T-helper 2 cell treated with Interferon-gamma antibody and Interleukin-4, amounts not matched to agents 5 μg/mL and 100 μg/mL, for 36 hours (primary cell): ENCODE measurements at regions not wholly inside any gene's neighbourhood (a gene's known extent, or its start where the extent isn't known, plus 50 kb on each side); places are given as distances from the start of the nearest gene placed in this dataset.

ENCODE experiments used
- DNase-seq: peaks from one replicate; pipeline ENCODE4 v3.0.0; 2021; ENCODE audit warnings: low spot score
- H3K27ac Mint-ChIP-seq: one replicate; pipeline ENCODE4 v1.8.0; 2021; ENCODE audit warnings: mild to moderate bottlenecking, mixed read lengths
- H3K27me3 Mint-ChIP-seq: one replicate; pipeline ENCODE4 v1.8.0; 2021; ENCODE audit warnings: low read depth, mixed read lengths
- H3K36me3 Mint-ChIP-seq: one replicate; pipeline ENCODE4 v1.8.0; 2021; ENCODE audit warnings: low read depth, mixed read lengths
- H3K4me1 Mint-ChIP-seq: one replicate; pipeline ENCODE4 v1.8.0; 2021; ENCODE audit warnings: low read depth, mixed read lengths
- H3K4me3 Mint-ChIP-seq: one replicate; pipeline ENCODE4 v1.8.0; 2022; ENCODE audit warnings: mild to moderate bottlenecking, moderate library complexity, mixed read lengths
- H3K9me3 Mint-ChIP-seq: one replicate; pipeline ENCODE4 v1.8.0; 2021; ENCODE audit warnings: mixed read lengths

GRCh38 chr13:34862716-34863115, 79.4 kb upstream of the NBEA start:
- Mint-ChIP-seq H3K36me3 (no peaks in the 10 kb centered on the region), H3K4me3 (no peak overlapping the region)

GRCh38 chr13:34863360-34864135, 78.5 kb upstream of the NBEA start:
- Mint-ChIP-seq H3K4me3 (no peak overlapping the region), H3K9me3 (no peaks in the 10 kb centered on the region), H3K27me3 (no peaks in the 10 kb centered on the region), H3K4me1 (no peaks in the 10 kb centered on the region), H3K27ac (no peak overlapping the region), H3K36me3 (no peaks in the 10 kb centered on the region)
- no peak for DNase-seq

More at GRCh38 chr13:34862716-34863115, 79.4 kb upstream of the NBEA start:
- no peak for DNase-seq
- Mint-ChIP-seq H3K27me3 (no peaks in the 10 kb centered on the region), H3K9me3 (no peaks in the 10 kb centered on the region), H3K27ac (no peak overlapping the region), H3K4me1 (no peaks in the 10 kb centered on the region)

DNA sequence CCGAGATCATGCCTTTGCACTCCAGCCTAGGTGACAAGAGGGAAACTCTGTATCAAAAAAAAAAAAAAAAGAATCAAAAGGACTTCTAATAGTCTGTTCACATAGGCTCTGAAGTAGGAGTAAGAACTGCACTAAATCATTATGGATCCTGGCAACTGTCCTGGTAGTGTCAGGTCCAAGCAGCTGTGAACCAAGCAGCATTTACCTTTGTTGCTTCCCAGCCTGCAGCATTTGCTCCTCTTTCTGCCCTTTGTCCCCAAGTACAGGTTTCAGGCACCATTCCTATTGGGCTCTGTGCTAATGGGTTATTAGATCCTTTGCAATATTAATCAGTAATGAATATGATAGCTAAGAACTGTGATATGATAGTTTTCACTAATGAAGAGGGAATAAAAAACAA, 77.4 kb upstream of the NBEA start:
- H3K4me3 Mint-ChIP-seq: no peak overlapping the region
- H3K27ac Mint-ChIP-seq: no peak overlapping the region
- no peaks in the 10 kb centered on the region for H3K36me3 Mint-ChIP-seq
- H3K9me3 Mint-ChIP-seq: no peaks in the 10 kb centered on the region
- no peak for DNase-seq
- H3K27me3 Mint-ChIP-seq: no peaks in the 10 kb centered on the region
- H3K4me1 Mint-ChIP-seq: no peaks in the 10 kb centered on the region

GRCh38 chr13:34867590-34867989, 74.5 kb upstream of the NBEA start:
- Mint-ChIP-seq H3K36me3 (no peaks in the 10 kb centered on the region), H3K27me3 (no peaks in the 10 kb centered on the region), H3K4me1 (no peaks in the 10 kb centered on the region), H3K9me3 (no peaks in the 10 kb centered on the region), H3K4me3 (no peak overlapping the region), H3K27ac (no peak overlapping the region)
- DNase-seq: no peak

- DNase-seq: no peak
- Mint-ChIP-seq H3K27me3 (no peaks in the 10 kb centered on the region), H3K27ac (no peak overlapping the region), H3K9me3 (no peaks in the 10 kb centered on the region), H3K4me1 (no peaks in the 10 kb centered on the region), H3K4me3 (no peak overlapping the region), H3K36me3 (no peaks in the 10 kb centered on the region)
These were observed 73.3 kb upstream of the NBEA start for GRCh38 chr13:34868733-34869132.

- no peak overlapping the region for H3K27ac Mint-ChIP-seq
- no peaks in the 10 kb centered on the region for H3K36me3 Mint-ChIP-seq
- H3K4me3 Mint-ChIP-seq: no peak overlapping the region
- no peaks in the 10 kb centered on the region for H3K27me3 Mint-ChIP-seq
- H3K9me3 Mint-ChIP-seq: no peaks in the 10 kb centered on the region
- DNase-seq: no peak
- no peaks in the 10 kb centered on the region for H3K4me1 Mint-ChIP-seq
These were observed 72.4 kb upstream of the NBEA start for GRCh38 chr13:34869696-34870095.

- no peak overlapping the region for H3K4me3 Mint-ChIP-seq
- DNase-seq: no peak
- no peaks in the 10 kb centered on the region for H3K4me1 Mint-ChIP-seq
- no peaks in the 10 kb centered on the region for H3K36me3 Mint-ChIP-seq
- no peak overlapping the region for H3K27ac Mint-ChIP-seq
- H3K27me3 Mint-ChIP-seq: no peaks in the 10 kb centered on the region
- H3K9me3 Mint-ChIP-seq: no peaks in the 10 kb centered on the region
These were observed 63.7 kb upstream of the NBEA start for GRCh38 chr13:34878329-34878728.

DNA sequence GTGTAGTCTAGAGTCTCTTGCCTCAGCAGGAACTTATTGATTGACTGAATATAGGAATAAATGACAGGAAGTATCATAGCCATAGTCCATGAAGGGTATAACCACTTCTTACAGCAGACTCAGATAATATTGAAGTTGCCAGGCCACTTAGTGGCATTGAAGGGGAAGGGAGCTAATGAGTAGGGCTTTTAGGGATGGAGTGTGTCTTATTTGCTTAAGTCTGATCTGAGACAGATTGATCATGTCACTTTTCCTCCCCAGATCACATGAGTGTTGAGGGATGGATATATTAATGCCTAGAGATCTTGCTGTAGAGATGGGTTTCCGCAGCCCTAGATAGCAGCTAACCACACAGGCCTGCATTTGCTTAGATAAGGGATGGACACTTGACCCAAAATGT, 62.2 kb upstream of the NBEA start:
- no peaks in the 10 kb centered on the region for H3K27me3 Mint-ChIP-seq
- DNase-seq: no peak
- no peak overlapping the region for H3K27ac Mint-ChIP-seq
- H3K4me3 Mint-ChIP-seq: no peak overlapping the region
- no peaks in the 10 kb centered on the region for H3K36me3 Mint-ChIP-seq
- H3K4me1 Mint-ChIP-seq: no peaks in the 10 kb centered on the region
- no peaks in the 10 kb centered on the region for H3K9me3 Mint-ChIP-seq

GRCh38 chr13:34881494-34881893, 60.6 kb upstream of the NBEA start:
- Mint-ChIP-seq H3K36me3 (no peaks in the 10 kb centered on the region), H3K4me1 (no peaks in the 10 kb centered on the region), H3K4me3 (no peak overlapping the region), H3K27ac (no peak overlapping the region), H3K9me3 (no peaks in the 10 kb centered on the region), H3K27me3 (no peaks in the 10 kb centered on the region)
- DNase-seq: no peak

DNA sequence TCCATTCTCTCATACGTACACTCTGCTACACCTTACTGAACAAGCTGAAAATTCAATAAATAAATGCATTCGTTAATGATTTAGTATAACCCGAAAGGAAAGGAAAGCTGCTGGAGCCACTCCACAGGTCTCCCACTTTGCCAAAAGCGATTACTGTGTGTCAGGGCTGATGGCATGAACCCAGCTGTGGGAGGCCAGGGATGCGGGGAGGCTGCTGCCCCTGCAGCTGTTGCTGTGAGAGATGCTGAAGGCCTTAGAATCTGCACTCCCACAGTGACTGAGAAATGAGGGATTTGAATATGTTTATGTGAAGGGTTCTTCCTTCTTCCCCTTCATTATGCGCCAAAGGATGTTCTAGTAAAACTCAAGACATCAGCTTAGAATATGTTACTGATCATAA, 58.7 kb upstream of the NBEA start:
- H3K4me3 Mint-ChIP-seq: no peak overlapping the region
- H3K27me3 Mint-ChIP-seq: no peaks in the 10 kb centered on the region
- no peaks in the 10 kb centered on the region for H3K9me3 Mint-ChIP-seq
- no peak for DNase-seq
- no peak overlapping the region for H3K27ac Mint-ChIP-seq
- no peaks in the 10 kb centered on the region for H3K4me1 Mint-ChIP-seq
- H3K36me3 Mint-ChIP-seq: no peaks in the 10 kb centered on the region

DNA sequence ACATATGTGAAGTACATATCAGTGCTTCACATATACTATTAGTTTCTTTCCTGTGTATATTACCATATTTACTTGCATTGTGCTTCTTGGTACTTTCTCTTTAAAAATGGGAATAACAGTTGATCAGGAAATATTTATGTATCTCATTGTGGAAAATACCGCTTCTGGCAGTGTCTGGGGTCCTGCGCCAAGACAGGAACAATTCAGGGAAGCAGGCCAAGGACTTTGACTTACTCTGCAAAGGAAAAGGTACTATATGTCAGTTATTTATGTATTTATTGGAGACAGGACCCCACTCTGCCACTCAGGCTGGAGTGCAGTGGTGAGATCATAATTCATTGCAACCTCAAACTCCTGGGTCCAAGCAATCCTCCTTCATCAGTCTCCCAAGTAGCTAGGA, 57.7 kb upstream of the NBEA start:
- Mint-ChIP-seq H3K36me3 (no peaks in the 10 kb centered on the region), H3K9me3 (no peaks in the 10 kb centered on the region), H3K4me1 (no peaks in the 10 kb centered on the region), H3K4me3 (no peak overlapping the region), H3K27me3 (no peaks in the 10 kb centered on the region), H3K27ac (no peak overlapping the region)
- no peak for DNase-seq

- no peak for DNase-seq
These were observed 55.8 kb upstream of the NBEA start for GRCh38 chr13:34886121-34886875.

DNA sequence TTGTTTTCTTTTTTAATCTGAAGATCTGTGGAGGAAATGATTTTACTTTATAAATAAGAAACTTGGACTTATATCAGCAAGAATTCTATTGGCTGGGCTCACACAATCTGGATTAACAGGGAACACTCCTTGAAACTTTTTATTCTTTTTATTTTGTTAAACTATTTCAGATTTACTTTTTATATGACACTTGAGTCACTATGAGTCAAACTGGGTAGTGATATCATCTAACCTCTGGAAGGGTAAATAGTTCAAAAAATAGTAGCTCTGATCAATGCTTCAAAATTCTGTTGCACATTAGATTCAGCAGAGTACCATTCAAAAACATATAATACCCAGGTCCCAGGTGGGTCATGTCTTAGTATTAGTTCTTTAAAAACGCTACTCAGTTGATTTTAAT, 55.1 kb upstream of the NBEA start:
- no peak overlapping the region for H3K27ac Mint-ChIP-seq
- H3K36me3 Mint-ChIP-seq: no peaks in the 10 kb centered on the region
- H3K9me3 Mint-ChIP-seq: no peaks in the 10 kb centered on the region
- H3K27me3 Mint-ChIP-seq: no peaks in the 10 kb centered on the region
- no peaks in the 10 kb centered on the region for H3K4me1 Mint-ChIP-seq
- no peak overlapping the region for H3K4me3 Mint-ChIP-seq
- no peak for DNase-seq

More at GRCh38 chr13:34886121-34886875, 55.8 kb upstream of the NBEA start:
- no peaks in the 10 kb centered on the region for H3K4me1 Mint-ChIP-seq
- H3K27ac Mint-ChIP-seq: no peak overlapping the region
- H3K9me3 Mint-ChIP-seq: no peaks in the 10 kb centered on the region
- no peaks in the 10 kb centered on the region for H3K36me3 Mint-ChIP-seq
- H3K27me3 Mint-ChIP-seq: no peaks in the 10 kb centered on the region
- H3K4me3 Mint-ChIP-seq: no peak overlapping the region
